ENCODE measurements at regions not wholly inside any gene's neighbourhood (a gene's known extent, or its start where the extent isn't known, plus 50 kb on each side); places are given as distances from the start of the nearest gene placed in this dataset.
"Not testable (repeated sequence)": the region's sequence is repeated elsewhere in the genome, so short reads cannot be mapped to it uniquely, and the experiment has no call there.

DNA sequence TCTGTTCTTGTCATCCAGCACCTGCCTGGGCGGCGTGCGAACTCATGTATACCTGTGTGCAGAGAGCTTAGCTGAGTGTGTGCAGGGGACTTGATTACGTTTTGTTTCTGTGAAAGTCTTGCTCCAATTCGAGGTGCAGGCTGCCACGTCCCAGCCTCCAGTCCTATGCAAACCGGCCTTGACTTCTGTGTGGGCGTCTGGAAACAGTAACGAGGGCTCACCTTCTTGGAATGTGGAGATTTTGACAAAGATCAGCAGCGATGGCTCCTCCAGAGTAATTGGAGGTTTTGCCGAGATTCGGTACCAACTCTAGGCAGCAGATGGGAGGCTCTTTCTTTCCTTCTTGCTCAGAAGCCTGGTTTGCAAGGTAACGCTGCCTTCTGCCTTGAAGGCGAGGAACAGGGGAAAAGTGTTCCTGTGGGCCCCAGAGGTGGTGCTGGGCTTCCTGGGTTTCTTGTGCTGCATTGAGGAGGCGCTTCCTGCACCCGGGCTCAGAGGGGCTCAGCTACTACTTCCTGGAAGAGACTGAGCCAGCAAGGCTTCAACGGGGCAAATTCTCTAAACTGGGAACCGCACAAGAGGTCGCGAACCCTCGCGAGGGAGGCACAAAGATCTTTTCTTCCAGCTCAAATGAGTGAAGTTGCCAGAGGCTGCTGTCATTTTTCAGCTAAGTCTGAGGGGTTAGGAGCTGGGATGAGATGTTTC lies 249.0 kb downstream of the AACS start:
- no peak for DNase-seq

- DNase-seq = no peak
Measured at GRCh38 chr12:125315771-125316170, 250.5 kb downstream of the AACS start.

DNA sequence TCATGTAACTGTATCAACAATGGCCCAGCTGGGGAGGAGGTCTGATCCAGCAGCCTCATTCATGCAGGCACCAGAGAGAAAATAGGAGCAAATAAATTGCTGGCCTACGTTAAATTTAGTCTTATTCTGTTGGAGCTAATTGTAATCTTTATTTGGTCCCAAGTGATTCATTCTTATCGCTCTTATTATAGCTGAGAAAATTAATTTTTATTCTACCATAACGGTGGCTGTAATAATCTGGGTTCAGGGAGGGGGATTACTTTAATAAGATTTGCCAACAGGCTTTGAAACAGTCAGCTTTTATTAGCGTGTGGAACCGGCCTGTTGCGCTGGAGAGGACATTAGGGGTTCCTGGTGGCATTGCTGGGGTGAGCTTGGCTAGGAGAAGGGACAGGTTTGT lies 254.9 kb downstream of the AACS start:
- no peak for DNase-seq

DNA sequence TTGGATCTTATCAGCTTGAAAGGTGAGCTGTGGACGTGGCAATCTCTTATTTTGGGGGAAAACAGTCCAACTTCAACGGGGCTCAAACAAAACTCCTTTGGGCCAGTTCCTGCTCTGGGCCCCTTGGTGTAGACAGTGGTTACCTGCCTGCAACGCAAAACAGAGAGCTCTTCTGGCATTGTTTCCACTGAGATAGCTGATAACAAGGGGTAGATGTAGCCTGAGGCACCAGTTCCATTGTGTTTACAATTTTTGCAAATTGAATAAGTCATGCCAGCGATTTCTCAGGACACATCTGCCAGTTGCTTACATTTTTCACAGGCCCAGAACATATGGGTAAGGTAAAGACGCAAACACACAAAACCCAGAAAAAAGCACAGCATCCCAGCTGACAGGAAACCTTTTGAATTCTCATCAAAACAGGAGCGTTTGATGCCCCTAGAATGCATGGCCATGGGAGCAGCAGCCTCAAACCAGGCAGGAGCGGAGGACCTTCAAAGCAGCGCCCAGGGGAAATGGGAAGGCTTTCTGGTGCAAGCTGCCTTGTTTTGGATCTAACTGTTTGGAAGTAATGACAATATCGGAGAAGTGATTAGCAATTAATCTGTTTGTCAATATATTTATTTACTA lies 259.7 kb downstream of the AACS start:
- no peak for DNase-seq

- no peak for DNase-seq
Measured at GRCh38 chr12:125329239-125330102, 264.2 kb downstream of the AACS start.

- DNase-seq = peak; percentile 76
Measured at GRCh38 chr12:125330645-125331341, 265.6 kb downstream of the AACS start.

DNA sequence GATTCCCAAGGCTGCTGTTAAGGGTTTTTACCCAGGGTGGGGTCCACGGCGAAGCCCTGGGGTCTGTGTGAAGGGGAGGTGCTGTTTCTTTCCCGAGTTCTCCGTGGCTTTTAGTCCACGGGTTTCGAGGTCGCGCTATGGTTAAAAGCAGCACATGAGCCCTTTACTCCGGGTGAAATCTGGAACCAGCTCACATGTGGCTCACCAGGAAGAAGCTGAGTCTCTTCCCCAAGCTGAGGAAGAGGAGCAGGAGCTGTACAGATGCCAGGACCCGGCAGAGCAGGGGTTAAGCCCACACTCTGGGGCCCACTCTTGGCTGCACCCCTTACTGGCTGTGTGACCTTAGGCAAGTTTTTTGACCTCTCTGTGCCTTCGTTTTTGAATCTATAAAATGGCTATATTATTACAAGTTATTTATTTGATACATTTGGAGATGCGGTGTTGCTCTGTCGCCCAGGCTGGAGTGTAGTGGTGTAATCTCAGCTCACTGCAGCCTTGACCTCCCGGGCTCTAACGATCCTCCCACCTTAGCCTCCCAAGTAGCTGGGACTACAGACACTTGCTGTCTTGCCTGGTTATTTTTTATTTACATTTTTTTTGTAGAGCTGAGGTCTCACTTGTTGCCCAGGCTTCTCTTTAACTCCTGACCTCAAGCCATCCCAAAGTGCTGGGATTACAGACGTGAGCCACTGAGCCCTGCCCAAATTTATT lies 266.3 kb downstream of the AACS start:
- no peak for DNase-seq

DNA sequence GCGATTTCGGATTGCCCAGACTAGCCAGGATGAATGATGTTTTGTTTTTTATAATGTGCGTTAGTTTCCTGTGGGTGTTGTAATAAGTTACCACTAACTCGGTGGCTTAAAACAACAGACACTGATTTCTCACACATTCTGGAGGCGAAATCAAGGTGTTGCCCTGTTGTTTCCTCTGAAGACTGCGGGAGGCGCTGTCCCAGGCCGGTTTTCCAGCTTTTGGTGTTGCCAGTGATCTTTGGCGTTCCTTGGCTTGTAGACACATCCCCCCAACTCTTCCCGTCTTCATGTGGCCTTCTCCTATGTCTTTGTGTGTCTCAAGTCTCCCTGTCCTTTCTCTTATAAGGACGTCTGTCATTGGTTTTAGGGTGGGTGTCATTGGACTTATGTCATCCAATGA lies 267.7 kb downstream of the AACS start:
- DNase-seq = no peak

- DNase-seq = no peak
Measured at GRCh38 chr12:125336246-125336645, 271.0 kb downstream of the AACS start.

- no peak for DNase-seq
Measured at GRCh38 chr12:125340791-125341190, 275.6 kb downstream of the AACS start.

- DNase-seq = no peak
Measured at GRCh38 chr12:125341422-125341821, 276.2 kb downstream of the AACS start.

- DNase-seq = no peak
Measured at GRCh38 chr12:125343649-125344048, 278.4 kb downstream of the AACS start.

DNA sequence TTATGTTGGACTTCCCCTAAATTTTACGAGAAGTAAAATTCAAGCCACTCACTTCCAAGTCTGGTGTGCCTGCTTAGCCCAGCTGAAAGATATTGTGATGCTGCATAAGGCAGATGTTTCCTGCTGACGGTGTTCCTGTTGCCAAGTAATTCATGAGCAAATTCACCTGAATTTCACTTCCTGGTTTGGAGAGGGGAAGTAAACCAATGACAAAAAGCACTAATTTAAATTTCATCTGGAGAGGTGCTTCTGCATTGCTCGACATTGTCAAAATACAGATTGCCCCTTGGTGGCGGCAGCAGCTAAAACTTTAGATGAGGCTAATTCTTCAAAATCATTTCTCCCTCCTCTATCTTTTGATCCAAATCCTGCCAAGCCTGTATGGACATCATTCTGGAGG lies 281.1 kb downstream of the AACS start:
- DNase-seq = no peak

GRCh38 chr12:125351788-125352187 lies 286.6 kb downstream of the AACS start:
- DNase-seq = no peak

- not testable (repeated sequence) for DNase-seq
Measured at GRCh38 chr12:125353002-125353401, 287.8 kb downstream of the AACS start.

DNA sequence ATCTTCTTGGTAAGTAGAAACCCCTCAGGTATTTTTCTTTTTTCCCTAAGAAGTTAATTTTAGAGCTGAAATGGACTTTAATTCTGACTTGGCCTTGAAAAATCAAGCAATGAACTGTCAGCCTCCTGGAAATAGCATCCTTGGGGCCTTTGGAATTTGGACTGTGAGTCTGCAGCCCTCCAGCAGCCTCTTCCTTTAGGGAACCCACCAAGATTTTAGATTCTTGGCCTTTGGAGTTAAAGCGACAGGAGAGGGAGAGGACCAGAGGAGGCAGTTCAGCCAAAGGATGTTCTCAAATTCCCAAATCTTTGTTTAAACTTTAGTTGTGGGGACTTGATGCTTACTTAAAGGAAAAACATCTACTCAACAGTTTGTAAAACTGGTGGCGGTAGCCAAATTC lies 288.6 kb downstream of the AACS start:
- no peak for DNase-seq

DNA sequence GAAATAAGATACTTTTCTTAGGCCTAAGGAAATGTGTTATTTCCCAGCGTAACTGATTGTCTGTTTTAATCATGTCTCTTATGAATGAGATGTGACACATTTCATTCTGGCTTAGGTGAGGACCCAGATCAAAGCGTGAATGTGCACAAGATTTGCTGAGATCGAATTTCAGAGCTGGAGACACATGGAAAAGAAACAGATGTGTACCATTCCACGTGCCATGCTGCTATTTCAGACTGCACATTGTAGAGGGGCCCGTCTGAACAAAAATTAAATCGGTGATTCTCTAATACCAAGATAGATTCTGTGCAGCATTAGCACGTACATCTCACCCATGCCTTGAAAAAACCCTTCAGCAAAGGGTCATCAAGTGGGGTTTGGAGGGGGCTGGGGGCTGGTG lies 290.4 kb downstream of the AACS start:
- no peak for DNase-seq

GRCh38 chr12:125356111-125356510 lies 290.9 kb downstream of the AACS start:
- DNase-seq = no peak

DNA sequence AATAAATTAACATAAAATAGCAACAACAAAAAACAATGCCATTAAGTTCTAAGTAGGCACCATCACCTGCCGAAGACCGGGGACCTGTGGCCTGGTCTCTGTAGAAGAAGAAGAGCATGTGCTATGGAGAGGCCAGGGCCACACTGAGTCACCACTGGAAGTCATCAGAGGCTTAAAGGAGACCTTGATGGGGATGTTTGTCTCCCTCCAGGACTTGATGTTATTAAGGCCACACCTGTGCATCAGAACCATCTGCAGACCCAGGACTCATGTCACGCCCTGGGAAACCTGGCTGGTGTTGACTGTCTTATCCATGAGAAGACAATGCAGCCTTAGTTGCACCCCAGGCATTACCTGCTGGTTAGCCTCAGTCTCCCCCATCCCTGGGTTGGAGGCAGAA lies 292.3 kb downstream of the AACS start:
- DNase-seq = no peak

- no peak for DNase-seq
Measured at GRCh38 chr12:125360540-125360939, 295.3 kb downstream of the AACS start.

DNA sequence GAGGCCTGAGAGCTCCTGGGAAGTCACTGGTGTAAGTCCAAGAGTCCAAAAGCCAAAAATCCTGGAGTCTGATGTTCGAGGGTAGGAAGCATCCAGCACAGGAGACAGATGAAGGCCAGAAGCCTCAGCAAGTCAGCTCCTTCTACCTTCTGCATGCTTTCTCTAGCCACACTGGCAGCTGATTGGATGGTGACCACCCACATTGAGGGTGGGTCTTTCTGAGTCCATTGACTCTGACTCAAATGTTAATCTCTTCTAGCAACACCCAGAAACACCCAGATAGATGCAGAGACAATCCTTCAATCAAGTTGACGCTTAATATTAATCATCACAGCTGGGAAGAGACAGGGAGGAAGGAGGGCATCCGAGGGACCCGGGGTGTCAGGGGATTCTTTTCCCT lies 305.8 kb downstream of the AACS start:
- DNase-seq = no peak

DNA sequence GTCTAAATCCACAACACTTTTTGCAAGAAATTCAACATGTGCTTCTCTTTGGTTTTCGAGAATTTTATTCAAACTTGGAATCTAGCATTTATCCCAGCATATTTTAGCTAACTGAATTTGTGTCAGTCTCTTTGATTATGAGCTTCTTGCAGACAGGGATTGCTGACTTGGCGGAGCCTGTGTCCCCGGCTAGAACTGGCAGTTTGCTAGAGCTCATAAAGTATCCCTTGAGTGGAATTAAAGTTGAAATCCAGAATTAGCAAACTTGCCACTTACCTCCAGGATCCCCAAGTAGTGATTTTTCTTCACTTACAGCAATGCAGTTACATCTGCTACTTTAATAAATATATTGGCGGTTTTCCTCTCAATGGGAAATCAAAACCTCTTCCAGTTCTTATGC lies 306.9 kb downstream of the AACS start:
- DNase-seq = no peak

DNA sequence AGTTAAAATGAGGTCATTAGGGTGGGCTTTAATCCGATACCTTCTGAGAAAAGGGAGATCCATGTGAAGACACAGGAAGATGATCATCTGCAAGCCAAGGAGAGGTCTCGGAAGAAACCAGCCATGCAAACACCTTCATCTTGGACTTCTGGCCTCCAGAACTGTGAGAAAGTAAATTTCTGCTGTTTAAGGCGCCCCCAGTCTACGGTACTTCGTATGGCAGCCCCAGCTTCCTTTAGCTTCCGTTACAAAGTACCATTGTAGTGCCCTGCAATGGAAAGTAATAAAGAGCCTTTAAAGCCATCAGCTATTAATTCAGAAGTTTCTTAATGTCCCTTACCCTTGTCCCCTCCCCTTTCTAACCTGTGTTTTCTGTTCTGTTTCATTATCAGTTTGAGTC lies 308.1 kb downstream of the AACS start:
- DNase-seq = no peak
